ENCODE measurements at regions not wholly inside any gene's neighbourhood (a gene's known extent, or its start where the extent isn't known, plus 50 kb on each side); places are given as distances from the start of the nearest gene placed in this dataset.

DNA sequence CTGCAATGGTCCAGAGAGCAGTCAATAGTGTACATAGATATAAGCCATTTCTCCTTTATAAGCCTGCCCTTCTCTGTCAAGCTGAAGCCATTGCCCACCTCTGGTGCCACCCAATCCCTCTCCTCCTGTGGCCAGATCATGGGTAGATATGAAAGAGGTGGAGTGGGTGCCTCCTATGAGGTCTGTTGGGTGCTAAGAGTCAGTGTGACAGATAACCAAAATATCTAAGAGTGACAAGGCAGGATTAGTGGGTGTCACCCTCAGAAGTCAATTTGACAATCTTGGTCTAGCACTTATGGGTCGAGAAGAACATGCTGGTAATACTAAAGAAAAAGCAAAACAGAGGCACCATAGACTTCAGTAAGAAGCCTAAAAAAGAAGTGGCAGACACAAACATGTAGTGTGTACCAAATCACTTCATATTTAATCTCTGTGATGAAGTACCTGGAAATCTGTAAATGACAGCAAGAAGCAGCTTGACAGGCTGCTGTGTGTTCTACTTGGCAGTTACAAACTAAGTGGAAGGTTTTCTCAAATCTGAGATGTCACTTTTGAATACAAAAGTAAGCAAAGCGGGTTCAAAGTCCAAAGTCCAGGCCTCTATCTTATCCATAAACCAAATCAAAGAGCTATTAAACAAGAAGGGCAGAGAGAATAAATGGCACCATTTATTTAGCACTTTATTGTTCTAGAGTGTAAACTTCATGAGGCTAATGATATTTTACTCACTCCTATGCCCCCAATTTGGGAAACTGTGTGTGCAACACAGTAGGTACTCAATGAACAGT, 118.9 kb upstream of the EOMES start:
- H3K27me3 Mint-ChIP-seq (ENCODE audit: low read depth), result peaks cover 4% of the 10 kb centered on the region
- no peak for DNase-seq (ENCODE audit: low spot score)
- H3K36me3 Mint-ChIP-seq (ENCODE audit: low read depth), result no peaks in the 10 kb centered on the region
- H3K9me3 Mint-ChIP-seq (ENCODE audit: low read depth), result no peaks in the 10 kb centered on the region
- no peak overlapping the region for H3K27ac Mint-ChIP-seq (ENCODE audit: unreplicated experiment)
- H3K4me3 Mint-ChIP-seq (ENCODE audit: unreplicated experiment), result no peak overlapping the region
- TF ChIP-seq CTCF (IDR thresholded peaks at IDR 0.05), result no peak
- H3K4me1 Mint-ChIP-seq (ENCODE audit: low read depth), result no peaks in the 10 kb centered on the region

GRCh38 chr3:27844052-27844675, 122.0 kb upstream of the EOMES start:
- no peaks in the 10 kb centered on the region for H3K4me1 Mint-ChIP-seq (ENCODE audit: low read depth)
- peaks cover 4% of the 10 kb centered on the region for H3K27me3 Mint-ChIP-seq (ENCODE audit: low read depth)
- no peak for DNase-seq (ENCODE audit: low spot score)
- H3K27ac Mint-ChIP-seq (ENCODE audit: unreplicated experiment), result no peak overlapping the region
- no peak for TF ChIP-seq CTCF (IDR thresholded peaks at IDR 0.05)
- no peaks in the 10 kb centered on the region for H3K9me3 Mint-ChIP-seq (ENCODE audit: low read depth)
- H3K36me3 Mint-ChIP-seq (ENCODE audit: low read depth), result no peaks in the 10 kb centered on the region
- no peak overlapping the region for H3K4me3 Mint-ChIP-seq (ENCODE audit: unreplicated experiment)

- Mint-ChIP-seq H3K4me1 (ENCODE audit: low read depth) (no peaks in the 10 kb centered on the region), H3K36me3 (ENCODE audit: low read depth) (no peaks in the 10 kb centered on the region), H3K4me3 (ENCODE audit: unreplicated experiment) (no peak overlapping the region), H3K27me3 (ENCODE audit: low read depth) (no peaks in the 10 kb centered on the region), H3K27ac (ENCODE audit: unreplicated experiment) (no peak overlapping the region), H3K9me3 (ENCODE audit: low read depth) (no peaks in the 10 kb centered on the region)
- no peak for DNase-seq (ENCODE audit: low spot score)
- TF ChIP-seq CTCF (IDR thresholded peaks at IDR 0.05), result no peak
Observed at GRCh38 chr3:27847697-27848096, 125.6 kb upstream of the EOMES start.

DNA sequence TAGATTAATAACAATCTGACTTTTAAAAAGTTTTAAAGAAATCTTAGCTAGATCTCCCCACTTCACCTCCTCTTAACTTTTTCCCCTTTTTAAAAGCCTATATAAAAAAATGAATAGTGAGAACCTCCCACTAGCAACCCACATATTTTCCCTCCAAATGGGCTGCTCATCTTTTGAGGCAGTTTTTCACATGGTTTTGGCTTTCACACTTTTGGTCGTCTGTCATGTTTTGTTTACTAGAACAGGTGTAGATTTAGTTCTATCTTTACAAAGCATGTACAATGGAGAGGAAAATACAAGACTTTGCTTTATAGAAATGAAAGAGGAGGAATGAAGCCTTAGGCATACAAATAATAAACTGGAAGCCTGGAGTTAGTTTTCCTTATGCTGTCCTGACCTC, 126.7 kb upstream of the EOMES start:
- Mint-ChIP-seq H3K4me1 (ENCODE audit: low read depth) (no peaks in the 10 kb centered on the region), H3K9me3 (ENCODE audit: low read depth) (peaks cover 6% of the 10 kb centered on the region), H3K36me3 (ENCODE audit: low read depth) (no peaks in the 10 kb centered on the region), H3K27me3 (ENCODE audit: low read depth) (no peaks in the 10 kb centered on the region), H3K27ac (ENCODE audit: unreplicated experiment) (no peak overlapping the region), H3K4me3 (ENCODE audit: unreplicated experiment) (no peak overlapping the region)
- no peak for TF ChIP-seq CTCF (IDR thresholded peaks at IDR 0.05)
- no peak for DNase-seq (ENCODE audit: low spot score)

GRCh38 chr3:27859821-27860220, 137.7 kb upstream of the EOMES start:
- Mint-ChIP-seq H3K9me3 (ENCODE audit: low read depth) (peaks cover 13% of the 10 kb centered on the region), H3K27ac (ENCODE audit: unreplicated experiment) (no peak overlapping the region), H3K36me3 (ENCODE audit: low read depth) (no peaks in the 10 kb centered on the region), H3K4me3 (ENCODE audit: unreplicated experiment) (no peak overlapping the region), H3K27me3 (ENCODE audit: low read depth) (no peaks in the 10 kb centered on the region), H3K4me1 (ENCODE audit: low read depth) (no peaks in the 10 kb centered on the region)
- DNase-seq (ENCODE audit: low spot score), result no peak
- no peak for TF ChIP-seq CTCF (IDR thresholded peaks at IDR 0.05)
